Esophagus squamous epithelium (tissue), 4 donors: ENCODE measurements at regions not wholly inside any gene's neighbourhood (a gene's known extent, or its start where the extent isn't known, plus 50 kb on each side); places are given as distances from the start of the nearest gene placed in this dataset.

ENCODE experiments used
- CTCF ChIP-seq, 6 experiments: fragments of 450-650 bp in 4 of 6; fragments of 200-600 bp in 2 of 6; sonication (generic) in 2 of 6; IDR thresholded peaks; one replicate each; pipeline ENCODE4 v1.5.1; 2016 to 2019; ENCODE audit warnings: antibody characterized with exemption in 6 of 6, mild to moderate bottlenecking in 4 of 6, moderate library complexity in 4 of 6
- POLR2A ChIP-seq, 4 donors: fragments of 450-650 bp; IDR thresholded peaks; one replicate each; pipeline ENCODE4 v1.6.1; 2017; ENCODE audit warnings: antibody characterized with exemption in 4 of 4, mild to moderate bottlenecking in 4 of 4, moderate library complexity in 3 of 4

DNA sequence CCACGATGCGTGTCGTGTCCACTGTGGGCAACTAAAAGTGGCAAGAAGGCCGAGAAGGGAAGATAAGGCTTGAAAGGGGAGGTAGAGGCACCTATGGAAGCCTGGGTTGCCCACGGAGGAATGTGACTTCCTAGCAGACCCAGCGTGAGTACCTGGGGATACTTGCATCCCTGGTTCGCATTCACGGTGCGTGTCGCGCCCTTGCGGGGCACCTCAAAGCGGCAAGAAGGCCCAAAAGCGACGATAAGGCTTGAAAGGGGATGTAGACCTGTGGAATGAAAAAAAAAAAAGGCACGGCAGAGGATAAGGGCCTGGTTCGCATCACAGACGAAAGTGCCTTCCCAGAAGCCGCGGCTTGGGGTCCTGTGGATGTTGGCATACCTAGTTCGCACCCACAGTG lies 282.9 kb downstream of the ALG10 start:
- TF ChIP-seq CTCF (IDR thresholded peaks at IDR 0.05): no peak
- no peak for TF ChIP-seq POLR2A (IDR thresholded peaks at IDR 0.05)
